GM13976 (cell line): ENCODE measurements at regions not wholly inside any gene's neighbourhood (a gene's known extent, or its start where the extent isn't known, plus 50 kb on each side); places are given as distances from the start of the nearest gene placed in this dataset.

Source experiments
- DNase-seq: peaks from one replicate; pipeline ENCODE4 v3.0.0; 2012; ENCODE audit warnings: low spot score
- in situ Hi-C: fragments of 300-500 bp; cut with MboI; formaldehyde crosslinking; loops from one replicate; pipeline ENCODE4 v1.12.0; 2022; ENCODE audit warnings: low sequenced_read_pairs, mixed read lengths, inconsistent platforms; ENCODE audit not compliant: unreplicated experiment
- TF ChIP-seq, protein P1 (sequence below): IDR thresholded peaks from 2 replicates; pipeline ENCODE4 v1.5.1; 2012; ENCODE audit warnings: borderline replicate concordance, mild to moderate bottlenecking; ENCODE audit not compliant: insufficient read depth; ENCODE audit errors: extremely low read depth, missing control alignments, control extremely low read depth

DNA sequence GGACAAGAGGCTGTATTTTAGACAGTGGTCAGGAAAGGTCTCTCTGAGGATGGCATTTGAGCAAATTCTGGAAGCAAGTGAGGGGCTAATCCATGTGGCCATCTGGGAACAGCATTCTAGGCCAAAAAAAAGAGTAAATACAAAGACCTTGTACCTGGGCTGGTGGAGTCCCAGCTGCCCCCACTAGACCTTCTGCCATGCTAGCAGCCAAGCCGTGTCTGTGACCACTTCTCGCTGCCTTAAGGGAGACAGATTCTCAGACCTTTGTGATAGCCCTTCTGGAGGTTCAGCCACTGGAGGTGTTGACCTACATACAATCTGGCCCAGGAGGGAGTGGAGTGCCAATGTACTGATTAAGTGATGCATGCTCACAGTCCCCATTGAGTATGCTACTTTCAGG, 506.2 kb downstream of the MID1IP1 start:
- in situ Hi-C loops = no loop called here
- no peak for DNase-seq
- TF ChIP-seq, protein P1, sequence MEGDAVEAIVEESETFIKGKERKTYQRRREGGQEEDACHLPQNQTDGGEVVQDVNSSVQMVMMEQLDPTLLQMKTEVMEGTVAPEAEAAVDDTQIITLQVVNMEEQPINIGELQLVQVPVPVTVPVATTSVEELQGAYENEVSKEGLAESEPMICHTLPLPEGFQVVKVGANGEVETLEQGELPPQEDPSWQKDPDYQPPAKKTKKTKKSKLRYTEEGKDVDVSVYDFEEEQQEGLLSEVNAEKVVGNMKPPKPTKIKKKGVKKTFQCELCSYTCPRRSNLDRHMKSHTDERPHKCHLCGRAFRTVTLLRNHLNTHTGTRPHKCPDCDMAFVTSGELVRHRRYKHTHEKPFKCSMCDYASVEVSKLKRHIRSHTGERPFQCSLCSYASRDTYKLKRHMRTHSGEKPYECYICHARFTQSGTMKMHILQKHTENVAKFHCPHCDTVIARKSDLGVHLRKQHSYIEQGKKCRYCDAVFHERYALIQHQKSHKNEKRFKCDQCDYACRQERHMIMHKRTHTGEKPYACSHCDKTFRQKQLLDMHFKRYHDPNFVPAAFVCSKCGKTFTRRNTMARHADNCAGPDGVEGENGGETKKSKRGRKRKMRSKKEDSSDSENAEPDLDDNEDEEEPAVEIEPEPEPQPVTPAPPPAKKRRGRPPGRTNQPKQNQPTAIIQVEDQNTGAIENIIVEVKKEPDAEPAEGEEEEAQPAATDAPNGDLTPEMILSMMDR = no peak

GRCh38 chrX:39308126-39308525, 506.9 kb downstream of the MID1IP1 start:
- TF ChIP-seq, protein P1 = no peak
- no peak for DNase-seq
- in situ Hi-C loops = no loop called here

DNA sequence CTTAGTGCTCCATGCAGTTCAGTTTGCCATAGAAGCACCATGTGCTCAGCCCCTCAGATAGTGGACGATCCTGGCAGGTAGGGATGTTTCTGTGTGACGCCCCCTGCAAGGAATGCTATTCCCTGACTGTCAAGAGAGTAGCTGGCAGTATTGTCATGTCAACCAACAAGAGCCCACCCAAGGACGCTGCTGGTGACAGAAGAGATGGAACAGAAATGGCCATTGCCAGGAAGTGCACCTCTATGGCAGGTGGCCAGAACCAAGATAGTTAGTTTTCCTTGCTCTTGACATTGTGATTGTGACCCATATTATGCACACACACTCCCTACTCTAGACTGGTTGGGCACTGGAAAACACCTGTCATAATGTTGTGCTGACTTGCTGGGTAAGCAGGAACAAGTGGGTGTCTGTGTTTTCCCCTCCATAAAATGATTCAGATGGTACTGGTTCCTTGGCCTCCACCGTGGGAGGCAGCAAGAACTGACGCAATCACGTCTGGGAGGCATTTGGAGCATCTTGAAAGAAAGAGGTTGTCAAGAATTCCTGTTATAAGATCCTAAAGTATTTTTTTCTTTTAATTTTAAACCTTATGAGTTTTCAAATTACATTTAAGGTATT, 507.9 kb downstream of the MID1IP1 start:
- in situ Hi-C loops = no loop called here
- TF ChIP-seq, protein P1 = no peak
- DNase-seq = peak; percentile 5

DNA sequence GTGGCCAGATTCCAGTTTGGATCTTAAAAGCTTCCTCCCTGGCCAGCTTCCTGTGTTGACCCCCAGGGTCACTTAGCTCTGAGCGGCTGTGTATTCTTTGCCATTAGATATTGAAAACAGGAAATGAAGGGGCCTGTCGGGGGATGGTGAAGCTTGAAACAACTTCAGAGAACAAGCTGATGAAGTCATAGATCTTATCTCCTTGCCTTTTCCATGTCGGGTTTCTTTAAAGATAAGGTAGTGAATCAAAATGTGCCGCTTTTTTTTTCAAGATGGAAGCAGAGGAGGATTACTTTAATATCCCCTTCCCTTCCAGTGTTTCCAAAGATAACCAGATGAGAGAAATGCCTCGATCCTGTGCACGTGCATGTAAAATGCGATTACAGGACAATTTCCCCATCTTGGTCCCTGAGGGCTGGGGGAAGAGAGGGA, 508.5 kb downstream of the MID1IP1 start:
- TF ChIP-seq, protein P1 = no peak
- in situ Hi-C loops = no loop called here
- no peak for DNase-seq

DNA sequence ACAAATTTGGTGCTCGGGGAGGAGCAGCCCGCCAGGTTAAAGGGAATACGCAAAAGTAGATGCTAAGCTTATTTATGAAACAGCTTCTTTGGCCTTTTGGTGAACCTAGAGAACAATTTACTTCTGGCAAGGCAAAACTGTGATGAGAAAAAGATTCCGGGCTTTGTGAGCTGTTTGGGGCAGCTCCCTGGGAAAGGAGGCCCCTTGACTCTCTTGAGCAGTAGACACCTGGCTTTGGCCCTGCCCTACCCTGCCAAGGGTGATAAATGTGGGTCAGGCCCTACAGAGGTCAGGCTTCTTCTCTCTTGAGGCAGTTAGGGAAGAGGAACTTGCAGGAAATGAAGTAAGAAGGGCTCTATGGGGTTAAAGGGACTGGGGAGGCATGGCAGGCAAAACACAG, 509.6 kb downstream of the MID1IP1 start:
- in situ Hi-C loops = no loop called here
- no peak for DNase-seq
- TF ChIP-seq, protein P1 = no peak

GRCh38 chrX:39311646-39312045, 510.4 kb downstream of the MID1IP1 start:
- in situ Hi-C loops = no loop called here
- TF ChIP-seq, protein P1 = no peak
- no peak for DNase-seq
